SK-N-MC (cell line): ENCODE measurements at regions not wholly inside any gene's neighbourhood (a gene's known extent, or its start where the extent isn't known, plus 50 kb on each side); places are given as distances from the start of the nearest gene placed in this dataset.

Source experiments
- DNase-seq: peaks from one replicate; pipeline ENCODE4 v3.0.0-alpha.2; 2011; ENCODE audit warnings: low read depth, low spot score
- H3K27ac ChIP-seq: fragments of 200-600 bp; sonication (generic); 2 replicates; pipeline ENCODE4 v1.5.1; 2016; ENCODE audit warnings: mixed run types
- H3K36me3 ChIP-seq: fragments of 200-600 bp; sonication (generic); 2 replicates; pipeline ENCODE4 v1.6.1; 2017; ENCODE audit warnings: antibody characterized with exemption, low read length, mixed read lengths; ENCODE audit not compliant: insufficient read depth
- H3K4me3 ChIP-seq: fragments of 200-600 bp; sonication (generic); 2 replicates; pipeline ENCODE4 v1.5.1; 2016
- H3K9ac ChIP-seq: fragments of 200-600 bp; sonication (generic); 2 replicates; pipeline ENCODE4 v1.8.0; 2017; ENCODE audit warnings: mixed run types, mixed read lengths; ENCODE audit not compliant: insufficient read length
- H3K9me3 ChIP-seq: fragments of 200-600 bp; sonication (generic); 2 replicates; pipeline ENCODE4 v1.6.1; 2017; ENCODE audit warnings: low read depth, mild to moderate bottlenecking, antibody characterized with exemption, low read length, moderate library complexity, mixed read lengths
- EZH2 ChIP-seq: fragments of 200-600 bp; sonication (generic); IDR thresholded peaks from one replicate; pipeline ENCODE4 v1.6.1; 2017; ENCODE audit warnings: antibody characterized with exemption
- FOXP2 ChIP-seq: optimal IDR thresholded peaks from 2 replicates; pipeline ENCODE3; 2011; ENCODE audit warnings: mild to moderate bottlenecking, moderate library complexity; ENCODE audit not compliant: insufficient read depth; ENCODE audit errors: extremely low read length, control extremely low read depth
- POLR2AphosphoS5 ChIP-seq: IDR thresholded peaks from 2 replicates; pipeline ENCODE4 v1.6.1; 2012; ENCODE audit warnings: mild to moderate bottlenecking, low read depth, low read length, borderline replicate concordance

DNA sequence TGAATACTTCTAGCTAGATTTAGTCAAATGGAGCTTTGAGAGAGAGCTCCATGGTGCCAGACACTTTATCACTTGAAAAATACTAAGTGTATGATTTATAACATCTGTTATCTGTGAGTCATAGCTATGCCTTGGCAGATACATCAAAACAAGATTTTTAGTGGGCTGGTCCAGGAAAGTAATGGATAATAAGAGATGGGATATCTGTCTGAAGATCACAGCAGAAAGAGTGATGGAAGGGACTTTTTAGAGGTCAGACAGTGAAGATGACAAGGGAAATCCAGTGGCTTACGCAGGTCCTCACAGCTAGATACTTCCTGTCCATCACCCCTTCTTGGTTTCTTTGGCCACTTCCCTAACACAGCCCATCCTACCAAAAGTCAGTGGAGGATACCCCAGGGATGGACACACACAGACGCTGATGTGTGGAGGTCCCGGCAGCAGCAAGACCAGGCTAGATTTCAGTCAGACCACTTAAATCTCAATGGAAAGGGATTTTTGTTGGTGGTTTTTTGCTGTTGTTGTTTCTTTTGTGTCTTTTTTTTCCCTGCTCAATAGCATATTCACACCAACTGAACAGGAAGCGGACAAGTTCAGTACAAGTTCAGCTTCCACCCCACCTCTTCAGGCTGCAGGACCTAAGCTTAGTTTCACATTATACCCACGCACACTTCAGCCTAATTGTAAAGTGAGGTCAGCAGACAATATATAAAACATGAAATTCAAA, 209.3 kb downstream of the ALDH8A1 start:
- Histone ChIP-seq H3K36me3 (no peaks in the 10 kb centered on the region), H3K9me3 (no peaks in the 10 kb centered on the region), H3K9ac (no peak overlapping the region), H3K4me3 (no peak overlapping the region), H3K27ac (no peak overlapping the region)
- TF ChIP-seq POLR2AphosphoS5 (no peak), FOXP2 (no peak), EZH2 (no peak)
- DNase-seq: no peak

DNA sequence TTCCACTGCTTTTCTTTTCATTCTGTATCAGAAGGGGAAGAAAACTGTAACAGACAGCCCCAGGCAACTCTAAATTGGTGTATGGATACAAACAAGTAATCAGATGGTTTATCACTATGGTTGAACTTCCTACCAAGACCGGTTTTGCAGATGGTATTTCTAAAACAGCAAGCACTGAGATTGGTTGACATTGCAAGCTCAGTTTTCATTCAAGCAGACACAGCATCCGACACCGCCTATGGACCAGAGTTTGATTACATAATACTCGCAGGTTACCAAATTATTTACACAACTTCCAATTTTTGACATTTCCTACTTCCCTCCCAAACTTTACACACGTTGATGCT, 209.9 kb downstream of the ALDH8A1 start:
- no peak for TF ChIP-seq EZH2
- no peak for TF ChIP-seq FOXP2
- no peak for TF ChIP-seq POLR2AphosphoS5
- no peak overlapping the region for H3K27ac ChIP-seq
- no peaks in the 10 kb centered on the region for H3K36me3 ChIP-seq
- H3K9me3 ChIP-seq: no peaks in the 10 kb centered on the region
- no peak for DNase-seq
- H3K4me3 ChIP-seq: no peak overlapping the region
- H3K9ac ChIP-seq: no peak overlapping the region

DNA sequence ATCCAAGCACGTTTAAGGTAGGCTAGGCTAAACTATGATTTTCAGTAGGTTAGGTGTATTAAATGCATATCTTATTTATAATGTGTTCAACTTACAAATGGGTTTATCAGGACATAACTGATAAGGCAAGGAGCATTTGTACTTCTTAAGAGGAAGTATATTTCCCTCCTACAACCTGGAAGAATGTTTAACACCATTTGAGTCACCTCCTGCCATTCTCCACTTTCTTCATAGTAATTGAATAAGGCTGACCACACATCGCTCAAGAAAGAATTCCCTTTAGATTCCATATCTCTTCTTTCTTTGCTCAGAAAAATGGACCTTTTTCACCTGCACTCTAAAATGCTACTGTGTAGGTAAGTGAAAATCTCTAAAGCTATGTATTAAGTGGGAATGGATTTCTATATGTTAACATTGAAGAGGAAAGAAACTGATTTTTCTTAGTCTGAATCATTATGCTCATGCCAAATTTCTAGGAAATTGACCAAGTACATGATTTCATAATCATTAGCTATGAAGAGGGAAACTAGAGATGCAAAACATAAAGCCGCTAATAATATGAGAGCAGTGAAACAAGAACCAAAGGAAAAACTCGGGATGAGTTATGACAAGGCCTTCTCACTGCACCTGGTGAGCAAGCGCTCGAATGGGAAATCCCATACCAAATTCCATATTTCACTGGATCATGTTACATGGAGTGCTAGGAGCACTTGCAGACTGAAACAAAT, 210.4 kb downstream of the ALDH8A1 start:
- Histone ChIP-seq H3K27ac (no peak overlapping the region), H3K9ac (no peak overlapping the region), H3K9me3 (no peaks in the 10 kb centered on the region), H3K4me3 (no peak overlapping the region), H3K36me3 (no peaks in the 10 kb centered on the region)
- no peak for TF ChIP-seq FOXP2
- TF ChIP-seq EZH2: no peak
- TF ChIP-seq POLR2AphosphoS5: no peak
- DNase-seq: no peak

DNA sequence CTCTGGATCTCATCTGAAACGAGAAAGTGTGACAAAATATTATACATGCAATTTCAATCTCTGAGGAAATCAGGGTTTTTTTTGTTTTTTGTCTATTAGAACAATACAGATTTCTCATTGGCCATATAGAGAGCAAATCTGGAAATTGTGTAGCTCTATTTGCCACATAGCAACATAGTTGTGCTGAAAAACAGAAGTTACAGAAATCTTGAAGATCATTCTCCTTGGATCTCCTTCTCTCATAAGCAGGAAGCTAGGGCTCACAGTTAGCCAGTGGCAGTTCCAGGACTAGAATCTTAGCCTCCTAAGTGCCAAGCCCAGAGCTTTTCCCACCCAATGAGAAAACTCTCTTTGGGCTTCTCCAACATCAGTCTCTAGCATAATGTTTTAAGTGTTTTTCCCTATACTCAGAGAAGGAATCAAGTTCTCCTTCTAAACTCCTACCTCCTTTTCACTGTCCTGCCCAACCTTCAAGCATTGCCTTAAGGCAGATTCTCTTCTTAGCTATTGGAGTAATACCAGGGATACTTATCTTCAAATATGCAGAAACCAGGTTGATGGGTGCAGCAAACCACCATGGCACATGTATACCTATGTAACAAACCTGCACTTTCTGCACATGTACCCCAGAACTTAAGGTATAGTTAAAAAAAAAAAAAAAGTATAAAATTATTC, 211.6 kb downstream of the ALDH8A1 start:
- Histone ChIP-seq H3K9me3 (no peaks in the 10 kb centered on the region), H3K36me3 (no peaks in the 10 kb centered on the region), H3K4me3 (no peak overlapping the region), H3K27ac (no peak overlapping the region), H3K9ac (no peak overlapping the region)
- DNase-seq: no peak
- TF ChIP-seq FOXP2 (no peak), EZH2 (no peak), POLR2AphosphoS5 (no peak)

DNA sequence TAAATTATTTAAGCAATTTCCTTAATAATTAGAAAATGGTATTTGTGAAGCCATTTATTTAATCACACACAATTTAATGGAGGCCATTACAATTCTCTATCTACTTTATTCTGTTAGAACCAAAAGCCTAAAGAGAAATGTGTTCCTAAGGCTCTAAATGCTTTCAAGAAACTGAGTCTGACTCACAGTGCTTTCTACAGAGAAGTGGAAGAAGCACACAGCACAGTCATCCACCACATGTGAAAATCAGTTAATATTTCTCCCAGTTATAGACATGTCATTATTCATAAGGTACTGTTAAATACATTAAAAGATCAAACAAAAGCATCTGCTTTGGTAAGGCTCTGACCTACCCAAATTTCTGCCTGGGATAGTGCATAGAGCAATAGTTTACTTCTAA, 214.4 kb downstream of the ALDH8A1 start:
- TF ChIP-seq FOXP2: no peak
- H3K9me3 ChIP-seq: no peaks in the 10 kb centered on the region
- no peak for DNase-seq
- H3K4me3 ChIP-seq: no peak overlapping the region
- no peak overlapping the region for H3K27ac ChIP-seq
- H3K9ac ChIP-seq: no peak overlapping the region
- no peaks in the 10 kb centered on the region for H3K36me3 ChIP-seq

DNA sequence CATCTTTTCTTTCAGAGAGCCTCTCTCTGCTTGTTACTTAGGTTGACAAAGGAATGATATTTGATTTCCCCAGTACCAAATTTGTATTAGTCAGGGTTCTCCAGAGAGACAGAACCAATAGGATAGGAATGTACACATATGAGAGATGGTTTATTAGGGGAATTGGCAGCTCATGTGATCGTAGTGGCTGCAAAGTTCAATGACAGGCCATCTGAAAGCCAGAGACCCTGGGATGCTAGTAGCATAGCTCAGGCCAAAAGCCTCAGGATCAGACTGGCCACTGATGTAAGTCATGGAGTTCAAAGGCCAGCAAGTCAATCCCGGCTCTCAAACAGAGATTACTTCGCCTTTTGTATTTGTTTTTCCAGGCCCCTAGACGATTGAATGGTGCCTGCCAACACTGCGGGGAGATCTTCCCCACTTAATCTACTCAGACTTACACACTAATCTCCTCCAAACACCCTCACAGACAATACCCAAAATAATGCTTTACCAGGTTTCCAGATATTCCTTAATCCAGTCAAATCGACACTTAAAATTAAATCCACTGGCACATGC, 215.5 kb downstream of the ALDH8A1 start:
- no peak for DNase-seq

DNA sequence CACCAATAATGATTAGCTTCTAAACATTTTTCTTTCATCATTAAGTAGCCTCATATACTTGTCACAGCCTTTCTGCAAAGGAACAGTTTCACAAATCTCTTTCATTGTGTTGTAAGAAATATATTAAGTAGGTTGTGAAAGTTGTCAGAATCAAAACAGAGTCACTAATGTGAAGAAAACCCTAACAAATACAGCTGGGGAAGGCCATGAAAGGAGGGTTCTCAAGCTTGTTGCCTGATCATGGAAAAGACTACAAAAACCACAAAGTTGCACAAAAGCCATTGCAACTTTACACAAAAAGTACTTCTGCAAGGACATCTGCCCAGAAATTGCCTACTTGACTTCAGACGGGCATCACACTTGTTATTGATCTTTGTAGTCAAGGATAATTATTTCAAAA, 216.1 kb downstream of the ALDH8A1 start:
- Histone ChIP-seq H3K27ac (no peak overlapping the region), H3K4me3 (no peak overlapping the region), H3K9me3 (no peaks in the 10 kb centered on the region), H3K9ac (no peak overlapping the region), H3K36me3 (no peaks in the 10 kb centered on the region)
- TF ChIP-seq POLR2AphosphoS5: no peak
- no peak for TF ChIP-seq FOXP2
- no peak for TF ChIP-seq EZH2
- no peak for DNase-seq

More for the DNA sequence above, 215.5 kb downstream of the ALDH8A1 start:
- Histone ChIP-seq H3K9me3 (no peaks in the 10 kb centered on the region), H3K9ac (no peak overlapping the region), H3K36me3 (no peaks in the 10 kb centered on the region), H3K4me3 (no peak overlapping the region), H3K27ac (no peak overlapping the region)
- TF ChIP-seq EZH2 (no peak), FOXP2 (no peak), POLR2AphosphoS5 (no peak)

DNA sequence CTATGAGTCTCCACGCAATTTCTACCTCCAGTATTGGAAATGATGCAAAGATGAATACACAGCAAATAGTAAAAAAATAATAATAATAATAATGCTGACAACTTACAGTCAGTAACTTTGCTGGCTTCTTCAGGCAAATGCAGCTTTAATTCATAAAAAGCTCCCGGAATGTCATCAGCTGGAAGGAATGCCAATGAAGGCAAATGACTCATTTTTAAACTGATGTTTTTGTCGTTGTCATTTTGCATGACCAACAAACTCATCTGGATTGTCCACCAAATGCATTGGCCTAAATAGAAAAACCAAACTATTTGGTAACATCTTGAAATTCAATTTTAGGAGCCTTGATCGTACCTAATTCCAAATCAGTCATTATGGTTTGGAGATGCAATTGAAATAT, 217.1 kb downstream of the ALDH8A1 start:
- no peak for DNase-seq
- no peaks in the 10 kb centered on the region for H3K9me3 ChIP-seq
- H3K9ac ChIP-seq: no peak overlapping the region
- no peaks in the 10 kb centered on the region for H3K36me3 ChIP-seq
- no peak overlapping the region for H3K27ac ChIP-seq
- no peak overlapping the region for H3K4me3 ChIP-seq
- TF ChIP-seq EZH2 (no peak), POLR2AphosphoS5 (no peak), FOXP2 (no peak)
